ENCODE measurements at regions not wholly inside any gene's neighbourhood (a gene's known extent, or its start where the extent isn't known, plus 50 kb on each side); places are given as distances from the start of the nearest gene placed in this dataset.

GRCh38 chr5:60402161-60402785 lies 297.7 kb downstream of the DEPDC1B start:
- TF ChIP-seq JUND (CRISPR knock-in tag; IDR thresholded peaks at IDR 0.05), result no peak
- TF ChIP-seq TP53 (CRISPR knock-in tag; conservative IDR thresholded peaks at IDR 0.05), result no peak
- no peak for TF ChIP-seq EP300 (IDR thresholded peaks at IDR 0.05; ENCODE audit: low read depth in 2 of 2, low read length in 2 of 2)
- TF ChIP-seq EP300 (CRISPR knock-in tag; IDR thresholded peaks at IDR 0.05; ENCODE audit: borderline replicate concordance), result no peak
